Suppressor macrophage treated with lipopolysaccharide for 1 hour (primary cell): ENCODE measurements at regions not wholly inside any gene's neighbourhood (a gene's known extent, or its start where the extent isn't known, plus 50 kb on each side); places are given as distances from the start of the nearest gene placed in this dataset.

Experiments
- DNase-seq, 3 donors: peaks; one replicate each; pipeline ENCODE4 v3.0.0-alpha.2; 2020 to 2022

DNA sequence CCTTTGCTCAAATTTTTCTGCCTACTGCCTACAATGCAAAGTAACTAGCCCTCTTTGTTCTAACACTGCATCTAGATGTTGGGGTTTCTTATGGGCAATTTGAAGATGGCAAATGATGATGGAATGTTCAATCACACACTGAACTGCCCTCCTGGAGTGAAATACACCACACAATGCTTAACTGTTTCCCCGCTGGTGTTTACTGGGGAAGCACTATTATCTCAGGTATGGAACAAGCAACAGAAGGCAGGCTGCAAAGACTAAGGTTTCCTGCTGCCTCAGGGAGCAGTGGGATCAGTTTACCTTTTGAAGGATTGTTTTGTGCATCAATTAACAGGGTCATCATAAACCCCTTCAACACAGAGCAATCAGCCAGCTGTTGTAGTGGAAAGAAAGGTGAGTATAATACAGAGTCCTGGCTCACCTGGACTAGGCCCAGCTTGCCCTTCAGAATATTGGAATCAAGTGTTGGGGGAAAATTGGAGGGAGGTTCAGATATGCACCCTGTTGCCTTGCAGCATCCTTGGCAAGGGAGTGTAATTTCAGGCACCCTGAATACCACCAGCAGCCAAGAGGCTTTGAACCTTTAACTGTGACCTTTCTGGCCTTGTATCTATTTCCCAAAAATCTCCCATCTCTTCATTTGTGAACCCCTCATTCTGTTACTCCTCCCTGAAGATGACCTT is 105.4 kb upstream of the CDH11 start:
- DNase-seq: no peak

DNA sequence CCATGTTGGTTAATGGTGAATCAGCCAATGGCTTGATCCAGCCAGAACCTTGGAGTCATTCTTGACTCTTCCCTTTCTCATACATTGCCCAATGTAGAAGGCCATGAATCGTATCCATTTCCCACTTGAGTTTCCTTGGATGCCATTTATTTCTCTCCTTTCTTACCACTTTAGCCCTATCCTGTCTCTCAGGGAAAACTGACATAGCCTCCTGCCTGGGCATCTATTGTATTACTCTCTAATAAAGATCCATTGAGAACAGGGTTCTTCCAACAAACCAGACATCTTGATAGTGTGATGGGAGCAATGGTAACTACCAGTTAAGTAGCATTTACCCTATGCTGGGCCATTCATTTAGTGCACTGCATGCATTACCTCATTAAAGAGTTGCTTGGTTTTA is 104.2 kb upstream of the CDH11 start:
- no peak for DNase-seq

DNA sequence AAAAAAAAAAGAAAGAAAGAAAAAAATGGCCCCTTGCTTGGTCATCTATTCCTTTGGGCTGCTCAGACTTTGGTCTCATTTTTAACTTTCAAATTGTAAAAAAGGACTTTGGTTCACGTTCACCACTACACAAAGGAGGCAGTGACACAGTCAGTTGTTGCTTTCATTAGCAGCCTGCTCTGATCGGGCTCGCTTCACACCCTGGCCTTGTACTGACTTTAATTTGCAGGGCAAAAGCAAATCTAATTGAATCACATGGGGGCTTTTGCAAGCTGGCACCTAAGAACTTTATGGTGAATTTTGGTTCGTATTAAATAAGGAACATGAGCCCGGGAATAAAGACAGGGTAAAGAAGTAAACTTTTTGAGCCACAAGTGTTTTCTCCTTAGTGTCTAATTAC is 103.6 kb upstream of the CDH11 start:
- no peak for DNase-seq

DNA sequence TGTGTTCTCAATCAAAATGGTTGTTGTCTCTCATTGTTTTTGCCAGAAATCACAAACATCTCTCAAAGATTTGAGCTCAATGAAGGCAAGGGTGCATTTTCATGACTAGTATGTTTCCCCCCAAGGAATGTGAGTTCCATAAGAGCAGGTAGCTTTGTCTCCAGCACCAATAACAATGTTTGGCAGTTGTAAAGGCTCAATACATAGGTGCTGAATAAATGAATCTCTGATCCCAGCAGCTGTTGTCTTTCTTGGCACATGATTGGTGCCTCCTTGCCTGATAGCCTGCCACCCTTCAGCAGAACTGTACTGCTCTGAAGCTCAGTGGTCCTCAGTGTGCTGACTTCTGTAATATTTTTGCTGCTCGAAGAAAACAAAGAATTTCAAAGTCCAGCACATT is 103.1 kb upstream of the CDH11 start:
- DNase-seq: no peak

DNA sequence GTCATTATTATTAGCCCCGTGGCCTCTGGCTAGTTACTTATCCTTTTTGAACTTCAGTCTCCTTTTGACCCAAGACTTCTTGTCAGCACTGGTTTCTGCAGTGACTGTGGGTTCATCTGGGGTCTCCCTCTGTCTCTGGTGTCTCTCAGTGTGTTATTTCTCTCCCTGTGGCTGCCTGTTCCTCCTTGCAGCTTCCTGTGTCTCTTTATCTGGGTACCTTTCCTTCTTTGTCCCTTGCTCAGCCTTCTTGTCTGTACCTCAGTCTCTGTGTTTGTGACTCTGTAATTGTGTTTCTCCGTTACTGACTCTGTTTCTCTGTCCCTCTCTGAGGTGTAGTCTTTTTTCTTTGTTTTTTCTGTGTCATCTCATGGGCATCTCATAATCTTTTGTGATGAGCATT is 102.6 kb upstream of the CDH11 start:
- no peak for DNase-seq

DNA sequence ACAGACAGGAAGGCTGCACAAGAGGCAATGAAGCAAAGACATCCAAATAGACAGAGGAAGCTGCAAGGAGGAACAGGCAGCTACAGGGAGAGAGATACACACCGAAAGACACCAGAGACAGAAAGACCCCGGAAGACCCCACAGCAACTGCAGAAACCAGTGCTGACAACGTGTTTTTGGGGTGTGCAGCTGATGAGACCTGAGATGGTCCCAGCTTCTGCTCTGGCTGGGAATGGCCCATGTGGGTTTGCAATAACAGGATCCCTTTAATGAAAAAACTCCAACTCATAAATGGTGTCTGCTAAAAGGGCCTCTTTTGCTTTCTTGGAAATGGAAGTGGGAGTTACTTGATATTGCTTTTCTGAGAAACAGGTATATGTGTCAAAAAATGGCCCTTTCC is 101.5 kb upstream of the CDH11 start:
- no peak for DNase-seq

DNA sequence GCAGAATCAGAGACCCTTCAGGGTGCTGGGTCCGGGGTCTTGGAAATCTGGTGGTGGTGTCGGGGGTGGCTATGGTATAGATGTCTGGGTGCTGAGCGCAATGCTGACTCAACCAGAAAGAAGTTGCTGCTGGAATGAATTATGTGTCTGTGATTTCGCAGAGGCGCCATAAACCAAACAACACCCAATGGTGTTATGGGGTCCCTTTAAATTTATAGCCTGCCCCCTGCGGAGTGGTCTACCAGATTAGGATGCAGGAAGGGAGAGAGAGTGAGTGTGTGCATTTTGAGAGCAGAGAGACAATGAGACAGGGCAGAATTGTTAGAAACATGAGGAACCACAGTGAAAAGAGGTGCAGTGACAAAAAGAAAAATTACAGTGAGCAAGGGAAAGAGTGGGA is 100.7 kb upstream of the CDH11 start:
- no peak for DNase-seq

DNA sequence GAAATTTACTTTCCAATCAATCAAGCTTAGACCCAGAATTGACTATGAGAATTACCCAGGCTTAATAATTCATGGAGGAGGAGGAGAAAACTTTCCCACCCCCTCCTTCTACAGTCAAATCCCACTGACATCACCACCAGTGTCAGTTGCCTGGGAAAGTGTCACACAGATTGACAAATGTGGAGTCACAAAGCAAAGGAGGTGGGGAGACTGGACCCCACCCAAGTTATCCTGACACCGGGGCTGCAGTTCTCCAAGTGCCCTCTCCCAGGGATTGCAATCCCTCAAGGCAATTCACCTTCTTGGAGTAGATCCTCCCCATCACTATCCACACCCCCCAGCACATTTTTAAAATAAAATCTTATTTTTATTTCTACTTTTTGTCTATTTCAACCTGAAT is 100.2 kb upstream of the CDH11 start:
- DNase-seq: no peak

DNA sequence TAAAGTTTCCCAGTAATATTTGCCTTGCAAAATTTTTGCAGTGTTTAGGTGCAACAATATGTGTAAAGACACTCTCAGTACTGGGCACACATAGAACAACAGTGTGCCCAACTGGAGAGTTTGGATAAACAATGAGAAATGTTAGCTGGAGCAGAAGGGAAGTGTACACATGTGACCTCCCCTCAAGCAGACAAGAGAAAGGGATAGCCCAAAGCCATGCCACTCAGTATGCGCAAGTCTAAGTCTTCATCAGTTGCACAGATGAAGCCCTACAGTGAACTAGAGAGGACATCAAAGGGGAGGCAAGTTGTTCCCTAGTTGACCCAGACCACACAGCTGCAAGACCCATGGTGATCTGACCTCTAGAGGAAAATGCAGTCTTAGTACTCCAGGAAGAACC is 97.9 kb upstream of the CDH11 start:
- DNase-seq: no peak

DNA sequence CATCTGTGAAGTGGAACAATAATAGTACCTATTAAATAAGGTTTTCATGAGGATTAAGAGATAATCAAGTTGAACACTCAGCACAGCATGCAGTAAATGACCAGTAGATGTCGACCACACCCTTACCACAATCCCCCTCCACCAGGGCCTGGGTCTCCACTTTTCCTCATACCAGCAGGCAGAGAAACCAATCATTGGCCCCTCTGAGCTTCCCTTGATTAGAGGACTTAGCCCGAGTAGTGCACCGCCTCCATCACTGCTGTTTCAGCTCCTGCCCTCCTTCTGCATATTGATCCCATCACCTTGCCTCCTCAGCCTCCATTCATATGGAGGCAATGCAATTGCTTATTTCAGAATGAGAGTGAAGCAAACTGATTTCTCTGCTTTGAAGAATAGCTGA is 96.5 kb upstream of the CDH11 start:
- DNase-seq: no peak

DNA sequence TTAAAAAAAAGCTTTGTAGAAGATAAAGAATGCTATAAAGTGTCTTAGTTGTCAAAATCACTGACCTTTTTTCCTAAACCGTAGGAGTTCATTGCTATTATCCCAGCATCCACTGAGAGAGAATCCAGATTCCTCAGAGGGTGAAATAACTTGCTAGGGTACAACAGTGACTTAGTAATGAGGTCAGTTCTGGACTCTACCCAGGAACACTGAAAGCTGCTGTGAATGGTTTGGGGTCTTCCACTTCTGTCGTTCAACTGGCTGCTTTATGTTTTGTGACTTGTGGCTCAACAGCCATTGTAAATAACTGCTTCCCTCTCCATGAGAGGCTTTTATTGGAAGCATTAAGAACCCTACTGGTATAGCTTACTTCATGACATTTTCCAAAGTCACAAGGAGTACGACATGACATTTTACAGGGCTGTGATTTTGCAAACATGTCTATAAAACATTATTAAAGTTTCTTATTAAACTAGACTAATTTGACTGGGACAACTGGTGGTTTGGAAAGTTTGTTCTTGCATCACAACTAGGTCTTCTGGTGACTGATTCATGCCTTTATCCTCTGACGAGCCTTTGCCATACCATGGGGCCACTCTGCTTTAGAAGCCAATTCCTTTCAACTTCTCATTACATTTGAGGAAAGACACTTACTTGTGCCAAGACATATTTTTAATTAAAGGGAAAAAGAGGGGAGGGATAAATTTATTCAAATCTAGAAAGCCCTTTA is 92.2 kb upstream of the CDH11 start:
- no peak for DNase-seq

DNA sequence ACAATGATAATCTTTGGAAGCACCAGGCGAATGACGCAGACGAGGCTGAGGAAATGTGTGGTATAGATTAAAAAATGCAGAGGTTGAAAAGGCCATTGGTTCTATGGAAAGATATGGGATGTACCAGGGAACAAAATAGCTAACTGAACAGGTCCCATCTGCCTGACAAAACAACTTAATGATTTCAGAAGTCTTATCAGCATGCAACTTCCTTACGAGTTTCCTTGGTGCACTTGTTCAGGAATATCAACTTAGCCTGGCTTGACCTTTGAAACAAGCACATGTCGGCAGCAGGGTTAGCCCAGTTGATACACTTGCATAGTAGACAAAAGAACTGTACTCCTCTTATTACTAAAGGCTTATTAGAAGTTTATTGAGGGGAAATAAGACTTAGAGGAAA is 90.9 kb upstream of the CDH11 start:
- no peak for DNase-seq

DNA sequence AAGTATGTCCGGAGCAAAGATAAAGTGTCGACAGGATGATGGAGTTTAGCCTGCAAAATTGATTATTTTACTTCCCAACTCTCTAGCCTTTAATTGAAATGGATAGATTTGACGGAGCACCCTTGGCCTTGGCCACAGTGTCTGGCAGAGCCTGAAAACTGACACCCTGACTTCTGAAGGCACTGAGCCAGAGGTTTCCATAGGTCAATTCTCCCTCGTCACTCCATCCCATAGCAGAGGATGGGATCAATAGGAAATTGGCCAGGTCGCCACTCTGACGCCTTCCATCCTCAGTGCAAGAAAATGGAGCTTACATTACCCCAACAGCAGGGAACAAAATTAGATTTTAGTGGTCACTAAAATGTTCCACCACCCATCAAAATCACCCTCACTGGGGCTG is 90.4 kb upstream of the CDH11 start:
- no peak for DNase-seq

DNA sequence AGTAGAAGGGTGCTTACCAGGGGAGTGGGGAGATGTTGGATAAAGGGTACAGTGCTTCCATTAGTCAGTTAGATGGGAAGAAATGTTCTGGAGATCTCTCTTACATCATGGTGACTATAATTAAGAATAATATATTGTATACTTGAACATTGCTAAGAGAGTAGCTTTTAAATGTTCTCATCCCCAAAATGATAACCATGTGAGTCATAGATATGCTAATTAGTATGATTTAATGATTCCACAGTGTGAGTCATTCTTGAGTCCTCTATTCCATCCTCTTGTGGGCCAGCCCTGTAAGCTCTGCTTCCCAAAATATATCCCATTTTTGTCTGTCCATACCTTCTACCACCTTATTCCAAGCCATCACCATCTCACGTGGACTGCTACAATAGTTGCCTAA is 80.6 kb upstream of the CDH11 start:
- no peak for DNase-seq

DNA sequence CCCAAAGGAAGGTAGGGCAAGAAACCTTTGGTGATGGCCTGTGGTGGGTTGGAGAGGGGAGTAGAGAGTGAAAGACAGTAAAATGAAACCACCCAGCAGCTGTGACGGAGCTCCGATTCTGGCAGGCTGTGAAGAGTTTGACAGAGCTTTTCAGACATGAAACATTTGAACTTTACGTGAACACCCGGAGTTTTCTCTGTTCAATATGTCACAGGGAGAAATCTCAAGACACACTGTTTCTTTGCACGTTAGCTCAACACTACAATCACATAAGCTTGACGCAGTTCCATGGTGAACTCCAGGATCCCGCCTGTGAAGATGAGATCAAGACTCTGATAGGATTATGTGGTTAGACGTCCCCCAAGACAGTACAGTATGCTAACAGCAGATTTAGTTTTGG is 79.6 kb upstream of the CDH11 start:
- DNase-seq: no peak

DNA sequence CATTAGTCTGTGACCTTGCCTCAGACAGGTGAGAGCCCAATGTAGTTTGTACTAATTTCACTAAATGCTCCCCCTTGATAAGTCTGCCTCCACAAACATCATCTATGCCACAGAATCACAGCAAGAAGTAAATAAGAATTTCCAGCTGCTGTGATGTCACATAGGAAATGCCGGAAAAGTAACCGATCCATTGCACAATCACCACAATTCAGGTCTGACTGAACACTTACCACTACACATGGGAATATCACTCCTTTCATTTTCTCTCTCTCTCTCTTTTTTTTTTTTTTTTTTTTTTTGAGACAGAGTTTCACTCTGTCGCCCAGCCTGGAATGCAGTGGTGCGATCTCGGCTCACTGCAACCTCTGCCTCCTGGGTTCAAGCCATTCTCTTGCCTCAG is 79.0 kb upstream of the CDH11 start:
- DNase-seq: no peak

DNA sequence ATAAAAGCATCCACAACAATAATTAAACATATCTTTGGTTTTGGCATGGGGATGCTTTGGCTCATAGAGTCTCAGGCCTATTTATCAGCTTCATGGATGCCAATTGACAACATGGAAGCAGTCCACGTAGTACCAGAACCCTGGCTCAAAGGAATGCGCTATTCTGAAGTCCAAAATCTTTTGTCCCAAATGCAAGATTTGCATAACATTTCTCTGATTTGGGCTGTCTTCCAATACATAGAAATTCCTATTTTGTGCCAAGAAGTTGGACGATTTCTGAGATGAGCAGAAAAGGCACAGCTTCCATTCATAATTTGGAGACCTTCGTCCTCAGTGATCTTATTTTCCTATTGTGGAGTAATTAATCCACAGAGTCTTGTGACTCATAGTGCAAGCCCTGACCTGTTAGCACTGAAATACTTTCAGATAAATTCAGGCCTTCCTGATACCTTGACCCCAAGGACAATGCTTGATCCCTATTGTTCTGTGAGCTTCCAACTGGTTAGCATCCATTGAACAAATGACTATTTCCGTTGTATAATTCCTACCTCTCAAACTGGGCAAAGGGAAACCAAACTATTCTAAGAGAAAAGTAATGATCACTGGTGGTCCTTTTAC is 78.4 kb upstream of the CDH11 start:
- DNase-seq: no peak

DNA sequence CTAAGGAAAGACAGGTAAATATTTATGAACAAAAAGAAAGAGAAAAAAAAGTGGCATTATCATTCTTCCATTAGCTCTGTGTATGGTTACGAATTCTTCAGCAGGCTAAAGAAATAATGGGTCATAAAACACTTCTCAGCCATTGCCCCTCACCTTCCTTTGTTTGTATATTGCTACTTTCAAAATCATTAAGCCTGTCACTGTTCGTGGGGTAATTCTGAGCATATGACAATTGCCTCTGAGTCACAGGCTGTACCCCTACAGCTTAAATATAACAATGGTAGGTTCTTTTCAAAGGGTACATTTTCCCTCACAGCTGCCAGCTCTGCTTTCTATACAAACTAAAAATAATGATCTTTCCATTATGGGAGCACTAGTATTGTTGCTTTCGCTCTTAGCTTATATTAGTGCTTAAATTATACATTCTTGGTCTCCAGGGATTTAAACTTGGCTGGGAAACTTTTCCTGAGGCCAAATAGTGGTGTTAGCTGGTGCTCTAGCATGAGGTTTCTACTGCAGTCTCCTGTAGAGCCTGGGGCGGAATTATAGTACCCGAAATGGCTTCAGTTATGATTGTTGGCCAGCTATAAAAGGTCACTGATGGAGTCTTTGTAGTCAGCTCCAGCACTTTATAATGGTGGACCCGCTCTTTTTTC is 74.7 kb upstream of the CDH11 start:
- DNase-seq: no peak

DNA sequence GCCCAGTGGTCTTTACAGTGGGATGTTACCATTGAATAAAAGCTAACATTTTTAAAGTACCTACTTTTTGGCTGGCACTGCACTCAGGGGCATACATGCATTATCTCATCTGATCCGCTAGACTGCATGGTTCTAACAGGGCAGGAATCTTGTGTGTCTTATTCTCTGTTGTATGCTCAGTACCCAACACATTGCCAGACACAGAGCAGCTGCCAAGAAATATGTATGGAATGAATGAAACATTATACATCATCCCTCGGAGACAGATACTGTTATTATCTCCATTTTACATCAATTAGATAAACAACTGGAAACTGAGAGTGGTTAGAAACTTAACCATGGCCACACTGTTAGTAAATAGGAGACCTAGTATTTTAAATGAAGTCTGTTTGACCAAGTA is 74.1 kb upstream of the CDH11 start:
- no peak for DNase-seq

DNA sequence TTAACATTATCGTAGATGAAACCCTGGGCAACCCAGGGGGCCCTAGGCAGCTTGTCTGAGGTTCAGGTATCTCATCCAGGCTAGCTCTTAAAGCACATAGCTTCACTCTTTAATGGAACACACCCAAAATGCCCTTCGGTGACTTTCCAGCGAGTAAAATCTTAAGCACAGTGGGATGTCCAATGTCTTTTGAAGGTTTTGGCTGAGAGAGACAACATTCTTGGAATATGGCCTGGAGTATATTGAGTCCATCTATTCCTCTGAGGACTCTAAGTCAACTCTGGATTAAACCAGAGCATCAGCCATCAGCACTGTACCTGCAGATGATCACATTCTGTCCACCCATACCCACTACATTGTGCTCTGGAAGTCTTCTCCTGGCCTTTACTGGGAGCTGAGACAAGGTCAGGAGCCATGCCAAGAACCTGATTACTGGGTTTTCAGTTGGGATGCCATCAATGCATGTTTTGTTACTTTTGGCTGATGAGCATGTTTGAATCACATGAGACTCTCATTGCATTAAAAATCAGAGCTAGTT is 63.4 kb upstream of the CDH11 start:
- DNase-seq: no peak

DNA sequence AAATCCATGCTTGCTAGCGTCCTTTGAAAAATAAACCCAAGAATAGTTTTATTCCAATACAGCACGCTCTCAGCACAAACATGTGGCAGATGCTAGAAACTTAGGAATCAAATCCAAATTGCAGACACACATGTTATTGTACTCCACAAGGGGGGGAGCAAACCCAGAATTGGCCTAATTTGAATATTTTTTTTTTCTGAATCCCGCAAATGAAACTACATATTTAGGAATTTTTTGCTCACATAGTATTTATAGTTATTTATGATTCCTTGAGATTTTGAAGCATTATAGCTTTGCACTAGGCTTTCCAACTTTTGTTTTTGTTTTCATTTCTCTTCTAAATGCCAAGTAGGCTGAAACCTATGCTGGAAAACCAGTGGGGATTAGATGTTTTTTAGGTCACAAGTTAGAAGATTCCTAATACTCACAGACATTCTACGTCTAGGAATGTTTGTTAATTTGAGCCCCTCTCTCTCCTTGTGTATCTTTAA is 59.3 kb upstream of the CDH11 start:
- DNase-seq: no peak

DNA sequence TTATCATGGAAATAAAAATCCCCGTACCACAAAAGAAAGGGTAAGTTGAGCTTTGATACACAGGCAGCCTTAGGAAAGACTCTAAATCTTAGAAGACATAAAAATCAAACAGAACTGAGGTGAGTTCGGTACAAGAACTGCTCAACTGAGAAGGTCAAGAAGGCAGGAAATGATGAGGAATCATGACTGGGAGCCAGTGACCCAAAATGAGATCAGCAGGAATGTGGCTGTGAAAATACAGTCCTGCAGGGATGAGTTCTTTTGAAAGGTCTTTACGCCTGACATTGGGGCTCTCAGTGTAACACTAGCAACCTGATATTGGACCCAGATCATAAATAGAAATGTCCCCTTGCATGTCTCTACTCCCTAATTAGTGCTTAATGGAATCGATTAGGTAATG is 56.3 kb upstream of the CDH11 start:
- DNase-seq: no peak

DNA sequence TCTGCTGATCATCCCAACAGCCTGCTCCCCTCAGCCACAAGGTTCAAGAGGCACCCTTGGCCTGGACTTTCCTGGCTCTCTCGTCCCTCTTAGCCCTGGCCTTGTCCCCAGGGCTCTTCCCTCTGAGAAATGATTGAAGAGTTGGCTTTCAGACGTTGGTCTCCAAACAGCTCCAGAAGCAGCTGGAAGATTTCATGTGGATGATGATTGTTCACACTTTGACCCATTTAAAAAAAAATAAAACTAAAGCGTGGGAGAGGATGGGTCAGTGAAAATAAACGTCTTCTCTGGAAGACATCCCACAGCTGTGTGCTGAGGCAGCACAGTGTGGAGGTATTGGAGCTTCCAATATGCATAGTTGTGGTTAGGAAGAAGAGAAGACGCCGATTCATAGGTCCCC is 54.7 kb upstream of the CDH11 start:
- DNase-seq: no peak

DNA sequence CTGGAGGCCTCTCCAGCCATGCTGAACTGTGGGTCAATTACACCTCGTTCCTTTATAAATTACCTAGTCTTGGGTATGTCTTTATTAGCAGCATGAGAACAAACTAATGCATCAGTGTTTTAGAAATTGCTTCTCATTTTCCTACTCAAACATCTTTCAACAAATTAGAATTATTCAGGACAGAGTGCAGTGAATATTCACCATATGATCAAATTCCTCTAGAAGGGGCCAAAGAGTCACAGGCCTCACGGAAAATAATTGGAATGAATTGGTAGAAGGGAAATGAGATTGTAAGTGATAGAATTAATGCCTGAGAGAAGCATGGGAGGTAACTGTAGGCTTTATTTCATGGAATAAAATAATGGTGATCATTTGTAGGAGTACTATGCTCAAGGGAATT is 50.5 kb upstream of the CDH11 start:
- DNase-seq: no peak
